Thyroid gland (tissue), 4 donors: ENCODE measurements at regions not wholly inside any gene's neighbourhood (a gene's known extent, or its start where the extent isn't known, plus 50 kb on each side); places are given as distances from the start of the nearest gene placed in this dataset.

Source experiments
- CTCF ChIP-seq, 6 experiments: fragments of 200-600 bp in 3 of 6; fragments of 450-650 bp in 3 of 6; sonication (generic) in 3 of 6; IDR thresholded peaks; one replicate each; pipeline ENCODE4 v1.5.1; 2016 to 2019; ENCODE audit warnings: antibody characterized with exemption in 6 of 6, mild to moderate bottlenecking in 2 of 6, inconsistent platforms in 1 of 6, moderate library complexity in 1 of 6
- POLR2A ChIP-seq, 2 donors: fragments of 450-650 bp; IDR thresholded peaks; one replicate each; pipeline ENCODE4 v1.6.1; 2017; ENCODE audit warnings: antibody characterized with exemption in 2 of 2, mild to moderate bottlenecking in 2 of 2, moderate library complexity in 1 of 2

GRCh38 chr9:86449246-86449645, 95.0 kb upstream of the TUT7 start:
- no peak for TF ChIP-seq POLR2A (IDR thresholded peaks at IDR 0.05)
- TF ChIP-seq CTCF (IDR thresholded peaks at IDR 0.05): no peak
